ENCODE measurements at regions not wholly inside any gene's neighbourhood (a gene's known extent, or its start where the extent isn't known, plus 50 kb on each side); places are given as distances from the start of the nearest gene placed in this dataset.
"Not testable (repeated sequence)": the region's sequence is repeated elsewhere in the genome, so short reads cannot be mapped to it uniquely, and the experiment has no call there.

DNA sequence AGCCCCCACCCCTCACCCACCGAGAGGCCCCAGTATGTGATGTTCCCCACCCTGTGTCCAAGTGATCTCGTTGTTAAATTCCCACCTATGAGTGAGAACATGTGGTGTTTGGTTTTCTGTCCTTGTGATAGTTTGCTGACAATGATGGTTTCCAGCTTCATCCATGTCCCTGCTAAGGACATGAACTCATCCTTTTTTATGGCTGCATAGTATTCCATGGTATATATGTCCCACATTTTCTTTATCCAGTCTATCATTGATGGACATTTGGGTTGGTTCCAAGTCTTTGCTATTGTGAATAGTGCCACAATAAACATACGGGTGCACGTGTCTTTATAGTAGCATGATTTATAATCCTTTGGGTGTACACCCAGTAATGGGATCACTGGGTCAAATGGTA, 79.2 kb downstream of the PXDC1 start:
- H3K36me3 ChIP-seq; H3K9me3 ChIP-seq; intact Hi-C loops (cut with DNase I); H3K4me1 ChIP-seq; H3K4me3 ChIP-seq; DNase-seq (ENCODE audit: extremely low spot score in 2 of 2); H3K27ac ChIP-seq; H3K27me3 ChIP-seq: not testable (repeated sequence)

DNA sequence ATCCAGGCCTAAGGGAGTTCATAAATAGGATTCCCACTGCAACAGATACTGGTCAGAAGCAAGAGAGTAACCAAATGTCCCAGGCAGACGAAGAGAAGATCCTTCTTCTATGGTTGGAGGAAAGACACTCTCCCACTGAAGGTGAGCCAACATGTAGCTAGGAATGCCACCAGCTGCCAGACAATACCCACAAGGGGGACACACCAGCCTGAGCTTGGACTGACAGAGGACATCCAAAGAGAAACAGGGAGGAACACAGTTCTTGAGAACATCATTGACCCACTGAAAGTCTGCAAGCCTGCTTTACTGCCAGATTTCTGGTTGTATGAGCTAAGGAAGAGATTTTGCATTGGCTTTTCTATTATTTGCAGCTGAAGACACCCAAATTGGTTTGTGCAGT, 80.1 kb downstream of the PXDC1 start:
- no peaks in the 10 kb centered on the region for H3K4me1 ChIP-seq
- no peaks in the 10 kb centered on the region for H3K9me3 ChIP-seq
- no peak for DNase-seq (ENCODE audit: extremely low spot score in 2 of 2)
- TF ChIP-seq POLR2A (IDR thresholded peaks at IDR 0.05): no peak
- H3K4me3 ChIP-seq: no peak overlapping the region
- H3K36me3 ChIP-seq: no peaks in the 10 kb centered on the region
- no peaks in the 10 kb centered on the region for H3K27me3 ChIP-seq
- intact Hi-C loops (cut with DNase I): no loop called here
- H3K27ac ChIP-seq: no peak overlapping the region

DNA sequence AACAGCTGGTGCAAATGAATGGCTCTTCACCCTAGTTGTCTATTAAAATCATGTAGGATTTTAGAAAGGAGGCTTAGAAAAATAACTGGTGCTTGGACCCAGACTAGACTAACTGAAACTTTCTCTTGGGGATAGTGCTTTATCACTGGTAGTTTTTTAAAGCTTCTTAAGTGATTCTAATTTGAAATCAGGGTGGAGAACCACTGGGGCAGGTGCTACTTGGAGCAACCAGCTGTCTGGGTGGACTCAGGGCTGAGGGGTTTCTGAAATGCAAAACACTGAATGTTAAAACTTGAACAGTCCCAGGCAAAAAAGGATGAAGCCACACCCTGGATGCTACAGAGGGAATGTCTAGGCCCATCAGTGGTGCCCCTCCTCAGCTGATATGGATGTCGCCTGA, 81.2 kb downstream of the PXDC1 start:
- TF ChIP-seq, protein P1, sequence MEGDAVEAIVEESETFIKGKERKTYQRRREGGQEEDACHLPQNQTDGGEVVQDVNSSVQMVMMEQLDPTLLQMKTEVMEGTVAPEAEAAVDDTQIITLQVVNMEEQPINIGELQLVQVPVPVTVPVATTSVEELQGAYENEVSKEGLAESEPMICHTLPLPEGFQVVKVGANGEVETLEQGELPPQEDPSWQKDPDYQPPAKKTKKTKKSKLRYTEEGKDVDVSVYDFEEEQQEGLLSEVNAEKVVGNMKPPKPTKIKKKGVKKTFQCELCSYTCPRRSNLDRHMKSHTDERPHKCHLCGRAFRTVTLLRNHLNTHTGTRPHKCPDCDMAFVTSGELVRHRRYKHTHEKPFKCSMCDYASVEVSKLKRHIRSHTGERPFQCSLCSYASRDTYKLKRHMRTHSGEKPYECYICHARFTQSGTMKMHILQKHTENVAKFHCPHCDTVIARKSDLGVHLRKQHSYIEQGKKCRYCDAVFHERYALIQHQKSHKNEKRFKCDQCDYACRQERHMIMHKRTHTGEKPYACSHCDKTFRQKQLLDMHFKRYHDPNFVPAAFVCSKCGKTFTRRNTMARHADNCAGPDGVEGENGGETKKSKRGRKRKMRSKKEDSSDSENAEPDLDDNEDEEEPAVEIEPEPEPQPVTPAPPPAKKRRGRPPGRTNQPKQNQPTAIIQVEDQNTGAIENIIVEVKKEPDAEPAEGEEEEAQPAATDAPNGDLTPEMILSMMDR (IDR thresholded peaks at IDR 0.05): no peak
- TF ChIP-seq POLR2AphosphoS5 (IDR thresholded peaks at IDR 0.05; ENCODE audit: insufficient read depth in 1 of 2, low read depth in 1 of 2) (no peak), POLR2A (IDR thresholded peaks at IDR 0.05) (no peak)

DNA sequence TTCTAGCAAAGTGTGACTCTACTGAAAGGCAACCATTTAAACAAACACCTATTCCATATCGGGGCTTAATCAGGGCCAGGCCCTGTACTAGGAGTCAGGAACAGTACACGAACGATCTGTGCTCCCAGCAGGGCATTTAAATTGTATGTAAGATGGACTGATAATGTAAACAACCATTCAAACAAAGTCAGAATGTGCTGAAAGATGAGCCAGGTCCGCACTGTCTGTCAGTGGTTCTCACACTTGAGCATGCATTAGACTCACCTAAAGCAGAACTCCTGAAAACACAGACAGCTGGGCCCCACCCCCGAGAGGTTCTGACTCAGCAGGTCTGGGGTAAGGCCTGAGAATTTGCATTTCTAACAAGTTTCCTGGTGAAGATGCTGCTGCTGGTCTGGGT, 81.6 kb downstream of the PXDC1 start:
- H3K36me3 ChIP-seq: no peaks in the 10 kb centered on the region
- intact Hi-C loops (cut with DNase I): no loop called here
- no peak overlapping the region for H3K27ac ChIP-seq
- H3K4me1 ChIP-seq: no peaks in the 10 kb centered on the region
- H3K27me3 ChIP-seq: no peaks in the 10 kb centered on the region
- no peak for DNase-seq (ENCODE audit: extremely low spot score in 2 of 2)
- no peak overlapping the region for H3K4me3 ChIP-seq
- no peaks in the 10 kb centered on the region for H3K9me3 ChIP-seq
- no peak for TF ChIP-seq POLR2AphosphoS5 (IDR thresholded peaks at IDR 0.05; ENCODE audit: insufficient read depth in 1 of 2, low read depth in 1 of 2)
- TF ChIP-seq POLR2A (IDR thresholded peaks at IDR 0.05): no peak
- TF ChIP-seq, protein P1 (IDR thresholded peaks at IDR 0.05): no peak

More for the DNA sequence above, 81.2 kb downstream of the PXDC1 start:
- DNase-seq (ENCODE audit: extremely low spot score in 2 of 2): no peak
- Histone ChIP-seq H3K4me1 (no peaks in the 10 kb centered on the region), H3K36me3 (no peaks in the 10 kb centered on the region), H3K27ac (no peak overlapping the region), H3K9me3 (no peaks in the 10 kb centered on the region), H3K4me3 (no peak overlapping the region), H3K27me3 (no peaks in the 10 kb centered on the region)
- intact Hi-C loops (cut with DNase I): no loop called here

DNA sequence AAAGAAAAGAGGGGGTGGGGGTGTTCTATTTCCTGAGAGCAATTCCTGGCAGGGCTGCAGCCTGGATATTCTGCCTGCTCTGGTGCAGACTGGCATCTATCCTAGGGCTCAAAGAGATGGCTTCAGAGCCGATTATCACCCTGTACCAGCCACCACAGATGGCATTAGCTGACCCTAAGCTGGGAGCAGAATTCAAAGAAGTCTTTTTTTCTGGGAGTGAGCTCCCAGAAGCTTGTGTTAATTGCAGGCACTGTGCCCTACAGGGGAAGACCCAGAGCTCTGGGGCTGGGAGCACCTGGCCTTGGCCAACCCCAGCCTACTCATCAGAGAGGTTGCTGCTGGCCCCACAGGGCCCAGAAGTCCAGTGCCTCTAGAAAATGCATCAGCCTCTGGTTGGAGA, 85.9 kb downstream of the PXDC1 start:
- Histone ChIP-seq H3K4me1 (no peaks in the 10 kb centered on the region), H3K9me3 (no peaks in the 10 kb centered on the region), H3K4me3 (no peak overlapping the region), H3K36me3 (no peaks in the 10 kb centered on the region), H3K27me3 (no peaks in the 10 kb centered on the region), H3K27ac (no peak overlapping the region)
- TF ChIP-seq POLR2AphosphoS5 (IDR thresholded peaks at IDR 0.05; ENCODE audit: insufficient read depth in 1 of 2, low read depth in 1 of 2): no peak
- TF ChIP-seq POLR2A (IDR thresholded peaks at IDR 0.05): no peak
- TF ChIP-seq, protein P1 (IDR thresholded peaks at IDR 0.05): no peak
- peak in 1 of 2 donors; percentile 29 for DNase-seq (ENCODE audit: extremely low spot score in 2 of 2)
- intact Hi-C loops (cut with DNase I): no loop called here

DNA sequence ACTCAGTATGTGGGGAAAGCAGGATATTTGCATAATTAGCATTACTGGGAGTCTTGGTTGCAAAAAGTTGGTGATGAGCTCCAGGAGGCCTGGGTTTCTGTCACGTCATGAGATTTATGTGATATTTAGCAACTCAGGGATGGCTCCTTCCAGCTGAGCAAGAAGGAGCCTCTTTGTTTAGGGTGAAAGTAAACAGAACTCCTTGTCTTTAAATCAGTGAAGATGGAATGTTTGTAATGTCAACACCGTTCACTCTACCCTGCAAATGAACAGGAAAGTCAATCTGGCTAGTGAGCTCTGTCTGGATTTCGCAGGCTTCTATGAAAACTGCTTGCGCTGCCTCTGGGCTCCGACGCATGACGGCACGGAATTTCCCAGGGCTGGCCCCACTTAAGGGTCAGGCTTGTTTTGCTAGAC, 86.9 kb downstream of the PXDC1 start:
- Histone ChIP-seq H3K27me3 (no peaks in the 10 kb centered on the region), H3K9me3 (no peaks in the 10 kb centered on the region), H3K36me3 (no peaks in the 10 kb centered on the region), H3K4me3 (no peak overlapping the region), H3K27ac (no peak overlapping the region), H3K4me1 (no peaks in the 10 kb centered on the region)
- TF ChIP-seq POLR2AphosphoS5 (IDR thresholded peaks at IDR 0.05; ENCODE audit: insufficient read depth in 1 of 2, low read depth in 1 of 2) (no peak), POLR2A (IDR thresholded peaks at IDR 0.05) (no peak)
- TF ChIP-seq, protein P1 (IDR thresholded peaks at IDR 0.05): no peak
- DNase-seq (ENCODE audit: extremely low spot score in 2 of 2): peak in 1 of 2 donors; percentile 32
- intact Hi-C loops (cut with DNase I): no loop called here
